Spleen (tissue), 7 donors: ENCODE measurements at regions not wholly inside any gene's neighbourhood (a gene's known extent, or its start where the extent isn't known, plus 50 kb on each side); places are given as distances from the start of the nearest gene placed in this dataset.

Source experiments
- POLR2A ChIP-seq, 3 donors: fragments of 450-650 bp; IDR thresholded peaks; one replicate each; pipeline ENCODE4 v1.5.1; 2017; ENCODE audit warnings: antibody characterized with exemption in 3 of 3, mild to moderate bottlenecking in 1 of 3
- TF ChIP-seq, protein P1 (sequence below), 11 experiments: fragments of 200-600 bp in 7 of 11; fragments of 450-650 bp in 4 of 11; sonication (generic) in 4 of 11; IDR thresholded peaks in 8 of 11; conservative IDR thresholded peaks in 3 of 11; 1 replicate in 7 of 11; 2 replicates in 4 of 11; pipeline versions ENCODE4 v1.4.0 to v1.8.0; 2016 to 2021; ENCODE audit warnings: antibody characterized with exemption in 11 of 11, inconsistent platforms in 4 of 11, mild to moderate bottlenecking in 1 of 11
- donor health status: DM: no; HTN: no; CAD: no; lungs with moderate emphysema.
- donor health status: DM: no; HTN: no; CAD: no.
- donor health status: DM: no; HTN: no; CAD: no.

DNA sequence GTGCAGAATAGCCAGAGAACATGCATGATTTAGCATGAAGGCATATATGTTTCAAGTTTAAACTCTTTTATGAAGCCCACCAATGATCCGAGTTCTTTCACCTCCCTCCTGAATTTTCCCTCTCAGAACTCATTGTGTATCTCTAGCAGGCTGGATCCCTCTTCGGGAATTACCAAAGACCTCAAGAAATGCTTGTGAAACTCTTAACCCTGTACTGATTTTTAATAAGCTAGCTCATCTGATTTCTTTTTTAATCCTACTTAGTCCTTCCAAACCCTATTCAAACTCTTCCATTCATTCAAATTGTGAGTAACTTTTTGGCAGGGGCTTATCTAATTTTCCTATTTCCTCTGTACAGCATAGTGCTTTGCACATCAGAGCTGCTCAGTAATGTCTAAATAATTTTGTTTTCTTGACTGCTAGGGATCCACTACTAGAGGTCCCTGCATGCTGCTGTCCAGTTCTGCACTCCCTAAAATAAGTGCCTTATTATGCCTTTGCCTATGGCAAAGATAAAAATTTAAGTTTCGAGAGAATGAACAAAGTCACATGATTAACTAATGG is 723.8 kb downstream of the CDH11 start:
- TF ChIP-seq, protein P1, sequence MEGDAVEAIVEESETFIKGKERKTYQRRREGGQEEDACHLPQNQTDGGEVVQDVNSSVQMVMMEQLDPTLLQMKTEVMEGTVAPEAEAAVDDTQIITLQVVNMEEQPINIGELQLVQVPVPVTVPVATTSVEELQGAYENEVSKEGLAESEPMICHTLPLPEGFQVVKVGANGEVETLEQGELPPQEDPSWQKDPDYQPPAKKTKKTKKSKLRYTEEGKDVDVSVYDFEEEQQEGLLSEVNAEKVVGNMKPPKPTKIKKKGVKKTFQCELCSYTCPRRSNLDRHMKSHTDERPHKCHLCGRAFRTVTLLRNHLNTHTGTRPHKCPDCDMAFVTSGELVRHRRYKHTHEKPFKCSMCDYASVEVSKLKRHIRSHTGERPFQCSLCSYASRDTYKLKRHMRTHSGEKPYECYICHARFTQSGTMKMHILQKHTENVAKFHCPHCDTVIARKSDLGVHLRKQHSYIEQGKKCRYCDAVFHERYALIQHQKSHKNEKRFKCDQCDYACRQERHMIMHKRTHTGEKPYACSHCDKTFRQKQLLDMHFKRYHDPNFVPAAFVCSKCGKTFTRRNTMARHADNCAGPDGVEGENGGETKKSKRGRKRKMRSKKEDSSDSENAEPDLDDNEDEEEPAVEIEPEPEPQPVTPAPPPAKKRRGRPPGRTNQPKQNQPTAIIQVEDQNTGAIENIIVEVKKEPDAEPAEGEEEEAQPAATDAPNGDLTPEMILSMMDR (IDR thresholded peaks at IDR 0.05 in 8 of 11, conservative IDR thresholded peaks at IDR 0.05 in 3 of 11) = no peak
- no peak for TF ChIP-seq POLR2A (IDR thresholded peaks at IDR 0.05)
